GM12878 (cell line): ENCODE measurements at regions not wholly inside any gene's neighbourhood (a gene's known extent, or its start where the extent isn't known, plus 50 kb on each side); places are given as distances from the start of the nearest gene placed in this dataset.
A peak's percentile ranks its signal among the peaks of the same experiment; 100 is the strongest.

ENCODE experiments used
- ATAC-seq: fragments of 200-7000 bp; cut with Tn5 transposase; 3 replicates; pipeline ENCODE4 v1.9.1; 2020; ENCODE audit warnings: mild to moderate bottlenecking, moderate library complexity
- BruUV-seq: library from RNA; stranded (reverse); fragments of 400-500 nt; replicated peaks from 2 replicates; lab custom pipeline; 2021; lab: Mats Ljungman, UMichigan
- CTCF ChIA-PET: fragments of 300-600 bp; sonication (Branson Sonifier 250); formaldehyde crosslinking; extraction: SDS; loops from one replicate; lab custom pipeline; 2021; ENCODE audit warnings: inconsistent platforms; lab: Yijun Ruan, JAX
- POLR2A ChIA-PET: fragments of 350-600 bp; formaldehyde crosslinking; extraction: SDS; loops from one replicate; lab custom pipeline; 2021; ENCODE audit warnings: inconsistent platforms; lab: Charles Lee
- RAD21 ChIA-PET: fragments of 300-600 bp; sonication (Branson Sonifier 250); formaldehyde crosslinking; loops from one replicate; lab custom pipeline; 2023; ENCODE audit warnings: antibody characterized with exemption; ENCODE audit not compliant: unreplicated experiment; lab: Charles Lee
- SMC1A ChIA-PET: fragments of 300-600 bp; sonication (Branson Sonifier 250); formaldehyde crosslinking; loops from one replicate; lab custom pipeline; 2023; ENCODE audit not compliant: unreplicated experiment, uncharacterized antibody; lab: Charles Lee
- DNase-seq: peaks from one replicate; pipeline ENCODE4 v3.0.0-alpha.2; 2011; ENCODE audit warnings: low read depth, low spot score
- FAIRE-seq: peaks from 3 replicates; lab custom pipeline; 2011; peaks lifted over from hg19 to GRCh38; lab: Jason Lieb, UNC
- H2AFZ ChIP-seq: 2 replicates; pipeline ENCODE4 v1.6.0; 2011; ENCODE audit warnings: low read depth, low read length, control low read depth; ENCODE audit not compliant: control insufficient read depth
- H3K27ac ChIP-seq: 2 replicates; pipeline ENCODE4 v1.5.1; 2011; ENCODE audit warnings: control low read depth; ENCODE audit not compliant: control insufficient read depth, insufficient read depth
- H3K27me3 ChIP-seq, 2 experiments: replicated peaks in 1 of 2; 2 replicates each; pipeline versions ENCODE4 v1.6.0 to v1.6.1; 2011; ENCODE audit warnings: low read length in 1 of 2; ENCODE audit not compliant: control insufficient read depth in 2 of 2, insufficient read depth in 2 of 2
- H3K36me3 ChIP-seq, 2 experiments: 2 replicates each; pipeline ENCODE4 v1.5.1; 2011; ENCODE audit warnings: low read length in 1 of 2; ENCODE audit not compliant: control insufficient read depth in 2 of 2, insufficient read depth in 2 of 2
- H3K4me1 ChIP-seq: 2 replicates; pipeline ENCODE4 v1.6.1; 2011; ENCODE audit warnings: mild to moderate bottlenecking, low read length, moderate library complexity, mixed read lengths; ENCODE audit not compliant: control insufficient read depth, insufficient read depth
- H3K4me2 ChIP-seq: 2 replicates; pipeline ENCODE4 v1.6.0; 2011; ENCODE audit warnings: control low read depth; ENCODE audit not compliant: control insufficient read depth, insufficient read depth
- H3K4me3 ChIP-seq: fragments of 200-600 bp; sonication (generic); 2 replicates; pipeline ENCODE4 v1.5.1; 2016
- H3K79me2 ChIP-seq: 2 replicates; pipeline ENCODE4 v1.6.0; 2011; ENCODE audit warnings: low read length; ENCODE audit not compliant: control insufficient read depth, insufficient read depth
- H3K9ac ChIP-seq: 2 replicates; pipeline ENCODE4 v1.8.0; 2011; ENCODE audit warnings: low read length, control low read depth, mixed read lengths; ENCODE audit not compliant: control insufficient read depth, insufficient read depth
- H3K9me3 ChIP-seq: replicated peaks from 3 replicates; pipeline ENCODE4 v1.5.1; 2011; ENCODE audit warnings: mild to moderate bottlenecking, low read length; ENCODE audit not compliant: control insufficient read depth, insufficient read depth
- H4K20me1 ChIP-seq: 2 replicates; pipeline ENCODE4 v1.6.0; 2011; ENCODE audit not compliant: control insufficient read depth, insufficient read depth
- BHLHE40 ChIP-seq, 2 experiments: fragments of 450-650 bp in 1 of 2; IDR thresholded peaks; 2 replicates each; pipeline ENCODE4 v1.6.1; 2011 to 2017; ENCODE audit warnings: low read depth in 2 of 2, borderline replicate concordance in 1 of 2, improper control_type of control experiment in 1 of 2, low read length in 1 of 2, mild to moderate bottlenecking in 1 of 2
- DPF2 ChIP-seq: fragments of 450-650 bp; IDR thresholded peaks from 2 replicates; pipeline ENCODE4 v1.6.1; 2017; ENCODE audit warnings: mild to moderate bottlenecking
- EP300 ChIP-seq, 2 experiments: fragments of 150-350 bp in 1 of 2; IDR thresholded peaks; 2 replicates each; pipeline ENCODE4 v1.6.1; 2011 to 2012; ENCODE audit warnings: low read depth in 2 of 2, low read length in 2 of 2, borderline replicate concordance in 1 of 2, improper control_type of control experiment in 1 of 2, inconsistent platforms in 1 of 2; ENCODE audit not compliant: control insufficient read depth in 1 of 2
- IKZF2 ChIP-seq, 2 experiments: fragments of 450-650 bp; IDR thresholded peaks; 2 replicates each; pipeline ENCODE4 v1.6.1; 2017; ENCODE audit warnings: mild to moderate bottlenecking in 2 of 2, moderate library complexity in 2 of 2
- SPI1 ChIP-seq: IDR thresholded peaks from 2 replicates; pipeline ENCODE4 v1.6.1; 2011; ENCODE audit warnings: low read depth, mild to moderate bottlenecking, low read length, moderate library complexity, borderline replicate concordance; ENCODE audit not compliant: insufficient read depth
- STAT3 ChIP-seq: IDR thresholded peaks from 2 replicates; pipeline ENCODE4 v1.6.1; 2011; ENCODE audit warnings: low read depth, low read length, improper control_type of control experiment
- ZNF274 ChIP-seq: IDR thresholded peaks from one replicate; pipeline ENCODE4 v1.8.0; 2011; ENCODE audit not compliant: insufficient read length, insufficient read depth
- ZNF384 ChIP-seq: IDR thresholded peaks from 2 replicates; pipeline ENCODE4 v1.6.1; 2012; ENCODE audit warnings: low read depth, mild to moderate bottlenecking, low read length, improper control_type of control experiment, borderline replicate concordance
- ZNF622 ChIP-seq: fragments of 450-650 bp; IDR thresholded peaks from 2 replicates; pipeline ENCODE4 v1.6.1; 2017; ENCODE audit warnings: mild to moderate bottlenecking, inconsistent platforms
- WGBS: methylation state at CpG from one replicate; pipeline ENCODE4 v1.1.6; 2016; ENCODE audit warnings: low lambda C conversion rate; ENCODE audit not compliant: insufficient replicate concordance, insufficient coverage; ENCODE audit errors: missing lambda C conversion rate; 5-methylcytosine and 5-hydroxymethylcytosine counted together
- in situ Hi-C: fragments of 300-500 bp; cut with MboI; formaldehyde crosslinking; loops from 9 replicates; pipeline ENCODE4 v1.14.3; 2018; ENCODE audit warnings: mixed read lengths
- intact Hi-C: fragments of 100-400 bp; cut with micrococcal nuclease; formaldehyde crosslinking; loops from one replicate; pipeline ENCODE4 v1.14.2; 2022; ENCODE audit not compliant: unreplicated experiment

DNA sequence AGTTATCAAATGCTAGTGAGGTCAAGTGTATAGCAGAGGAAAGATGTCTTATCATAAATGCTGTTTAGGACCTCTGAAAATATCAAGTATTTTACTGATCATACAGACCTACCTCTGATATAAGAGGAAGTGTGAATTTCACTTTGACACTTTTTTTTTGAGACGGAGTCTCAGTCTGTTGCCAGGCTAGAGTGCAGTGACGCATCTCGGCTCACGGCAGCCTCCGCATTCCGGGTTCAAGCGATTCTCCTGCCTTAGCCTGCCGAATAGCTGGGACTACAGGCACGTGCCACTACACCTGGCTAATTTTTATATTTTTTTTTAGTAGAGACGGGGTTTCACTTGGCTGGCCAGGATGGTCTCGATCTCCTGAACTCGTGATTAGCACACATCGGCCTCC is 55.1 kb upstream of the PIK3C2G start:
- peak; percentile 29; the same call in 1 of the 2 replicates for TF ChIP-seq DPF2
- no peak for TF ChIP-seq ZNF622
- peak; percentile 74; the same call in 1 of the 2 replicates for TF ChIP-seq SPI1
- TF ChIP-seq BHLHE40 (IDR thresholded peaks at IDR 0.05; ENCODE audit: borderline replicate concordance in 1 of 2, low read depth in 2 of 2, low read length in 1 of 2), result peak; percentile 37 to 81; a peak in 3 of 4 replicates
- TF ChIP-seq EP300 (IDR thresholded peaks at IDR 0.05; ENCODE audit: borderline replicate concordance in 1 of 2, control insufficient read depth in 1 of 2, low read depth in 2 of 2, low read length in 2 of 2), result no peak
- TF ChIP-seq ZNF384, result peak; percentile 41; the same call in 1 of the 2 replicates
- TF ChIP-seq STAT3, result no peak
- TF ChIP-seq ZNF274, result no peak
- peak in 1 of 2 experiments; percentile 16; a peak in 1 of 4 replicates for TF ChIP-seq IKZF2 (IDR thresholded peaks at IDR 0.05)
- Histone ChIP-seq H3K36me3 (no peaks in the 10 kb centered on the region), H3K4me2 (no peak overlapping the region), H3K27ac (no peak overlapping the region), H3K4me3 (no peak overlapping the region), H3K79me2 (no peaks in the 10 kb centered on the region), H4K20me1 (no peaks in the 10 kb centered on the region), H3K9me3 (no peaks in the 10 kb centered on the region), H3K27me3 (no peaks in the 10 kb centered on the region), H3K9ac (no peak overlapping the region), H2AFZ (no peak overlapping the region), H3K4me1 (no peaks in the 10 kb centered on the region)
- intact Hi-C loops, result no loop called here
- ChIA-PET POLR2A (no interaction called here), RAD21 (no interaction called here), CTCF (no interaction called here), SMC1A (no interaction called here)
- DNase-seq (no peak), FAIRE-seq (no peak), ATAC-seq (peak; percentile 82)
- 36% methylated on average over 13 of the region's 13 CpGs for WGBS
- in situ Hi-C loops, result no loop called here
- no TSS peak for BruUV-seq
